C4-2B (cell line): ENCODE measurements at regions not wholly inside any gene's neighbourhood (a gene's known extent, or its start where the extent isn't known, plus 50 kb on each side); places are given as distances from the start of the nearest gene placed in this dataset.

Experiments used
- CTCF ChIP-seq: fragments of 450-650 bp; conservative IDR thresholded peaks from 2 replicates; pipeline ENCODE4 v1.5.1; 2017; ENCODE audit warnings: mild to moderate bottlenecking
- ZFX ChIP-seq: fragments of 450-650 bp; IDR thresholded peaks from 2 replicates; pipeline ENCODE4 v1.6.1; 2017

DNA sequence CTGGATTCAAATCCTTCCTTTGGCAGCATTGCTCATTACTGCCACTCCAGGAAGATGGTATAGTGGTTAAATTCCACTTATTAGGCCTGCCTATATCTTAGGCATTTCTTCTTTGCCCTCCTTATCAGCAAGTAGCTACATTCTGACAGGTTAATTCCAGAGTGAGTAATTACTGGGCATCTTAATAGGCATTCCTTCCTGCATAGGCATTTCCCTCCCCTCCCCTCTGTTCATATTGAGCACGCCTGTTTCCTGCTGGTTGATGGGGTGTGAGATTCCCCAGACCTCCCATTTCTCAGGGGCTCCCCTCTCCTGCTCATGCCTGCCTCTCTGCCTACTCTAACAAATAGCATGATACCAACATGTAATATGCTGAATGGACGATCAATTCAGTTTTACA, 305.9 kb downstream of the CYLC2 start:
- TF ChIP-seq CTCF (no peak), ZFX (no peak)
